Ureter (tissue), 1 donor: ENCODE measurements at regions not wholly inside any gene's neighbourhood (a gene's known extent, or its start where the extent isn't known, plus 50 kb on each side); places are given as distances from the start of the nearest gene placed in this dataset.

Source experiments
- DNase-seq: peaks from one replicate; pipeline ENCODE4 v3.0.0-alpha.2; 2020; ENCODE audit warnings: low spot score
- donor health status: DM: yes; HTN: yes; CAD: no.

- DNase-seq: no peak
Measured at GRCh38 chr5:93163010-93163663, 417.9 kb downstream of the NR2F1-AS1 start.

GRCh38 chr5:93161661-93162654, 419.1 kb downstream of the NR2F1-AS1 start:
- no peak for DNase-seq

GRCh38 chr5:93158841-93159240, 422.2 kb downstream of the NR2F1-AS1 start:
- DNase-seq: no peak

GRCh38 chr5:93156566-93156965, 424.5 kb downstream of the NR2F1-AS1 start:
- no peak for DNase-seq

- DNase-seq: no peak
Measured at GRCh38 chr5:93154535-93154934, 426.5 kb downstream of the NR2F1-AS1 start.

- no peak for DNase-seq
Measured at GRCh38 chr5:93153461-93153860, 427.6 kb downstream of the NR2F1-AS1 start.

GRCh38 chr5:93151896-93152295, 429.1 kb downstream of the NR2F1-AS1 start:
- no peak for DNase-seq

GRCh38 chr5:93151121-93151520, 429.9 kb downstream of the NR2F1-AS1 start:
- DNase-seq: no peak

GRCh38 chr5:93150311-93151012, 430.6 kb downstream of the NR2F1-AS1 start:
- DNase-seq: no peak

- no peak for DNase-seq
Measured at GRCh38 chr5:93145767-93146166, 435.3 kb downstream of the NR2F1-AS1 start.

- no peak for DNase-seq
Measured at GRCh38 chr5:93145019-93145418, 436.0 kb downstream of the NR2F1-AS1 start.

- DNase-seq: no peak
Measured at GRCh38 chr5:93141969-93142368, 439.1 kb downstream of the NR2F1-AS1 start.

- no peak for DNase-seq
Measured at GRCh38 chr5:93130624-93131490, 450.2 kb downstream of the NR2F1-AS1 start.

GRCh38 chr5:93126634-93127033, 454.4 kb downstream of the NR2F1-AS1 start:
- no peak for DNase-seq

- no peak for DNase-seq
Measured at GRCh38 chr5:93123127-93123526, 457.9 kb downstream of the NR2F1-AS1 start.

GRCh38 chr5:93122446-93122845, 458.6 kb downstream of the NR2F1-AS1 start:
- no peak for DNase-seq

- DNase-seq: no peak
Measured at GRCh38 chr5:93120771-93121170, 460.2 kb downstream of the NR2F1-AS1 start.

GRCh38 chr5:93120051-93120450, 461.0 kb downstream of the NR2F1-AS1 start:
- no peak for DNase-seq

GRCh38 chr5:93117751-93118531, 463.1 kb downstream of the NR2F1-AS1 start:
- DNase-seq: no peak

GRCh38 chr5:93107805-93108520, 473.1 kb downstream of the NR2F1-AS1 start:
- DNase-seq: no peak
